Gastroesophageal sphincter (tissue), 3 donors: ENCODE measurements at regions not wholly inside any gene's neighbourhood (a gene's known extent, or its start where the extent isn't known, plus 50 kb on each side); places are given as distances from the start of the nearest gene placed in this dataset.

Source experiments
- CTCF ChIP-seq, 4 experiments: fragments of 200-600 bp in 2 of 4; fragments of 450-650 bp in 2 of 4; sonication (generic) in 1 of 4; IDR thresholded peaks; one replicate each; pipeline ENCODE4 v1.5.1; 2017 to 2019; ENCODE audit warnings: antibody characterized with exemption in 4 of 4, mild to moderate bottlenecking in 2 of 4, moderate library complexity in 2 of 4
- EP300 ChIP-seq: sonication (generic); formaldehyde crosslinking; IDR thresholded peaks from one replicate; pipeline ENCODE4 v1.6.1; 2017; ENCODE audit warnings: antibody characterized with exemption, mild to moderate bottlenecking
- POLR2A ChIP-seq, 2 donors: fragments of 450-650 bp; IDR thresholded peaks; one replicate each; pipeline ENCODE4 v1.6.1; 2017; ENCODE audit warnings: antibody characterized with exemption in 2 of 2, mild to moderate bottlenecking in 2 of 2, moderate library complexity in 1 of 2
- POLR2AphosphoS5 ChIP-seq: sonication (generic); formaldehyde crosslinking; IDR thresholded peaks from one replicate; pipeline ENCODE4 v1.6.1; 2017; ENCODE audit warnings: antibody characterized with exemption

- TF ChIP-seq POLR2A (IDR thresholded peaks at IDR 0.05): no peak
- no peak for TF ChIP-seq CTCF (IDR thresholded peaks at IDR 0.05)
- TF ChIP-seq EP300: no peak
- TF ChIP-seq POLR2AphosphoS5: no peak
Observed at GRCh38 chr13:86541461-86541860, 742.2 kb upstream of the SLITRK6 start.
